Breast epithelium (tissue), 3 donors: ENCODE measurements at regions not wholly inside any gene's neighbourhood (a gene's known extent, or its start where the extent isn't known, plus 50 kb on each side); places are given as distances from the start of the nearest gene placed in this dataset.

Source experiments
- CTCF ChIP-seq, 3 donors: fragments of 450-650 bp; IDR thresholded peaks; one replicate each; pipeline ENCODE4 v1.5.1; 2016 to 2017; ENCODE audit warnings: antibody characterized with exemption in 3 of 3, mild to moderate bottlenecking in 3 of 3, moderate library complexity in 3 of 3
- POLR2A ChIP-seq: fragments of 450-650 bp; IDR thresholded peaks from one replicate; pipeline ENCODE4 v1.6.1; 2016; ENCODE audit warnings: antibody characterized with exemption, mild to moderate bottlenecking, moderate library complexity

GRCh38 chr11:104654181-104654813, 244.0 kb downstream of the CASP12 start:
- no peak for TF ChIP-seq CTCF (IDR thresholded peaks at IDR 0.05)
- no peak for TF ChIP-seq POLR2A
